Peyer's patch (tissue), 4 donors: ENCODE measurements at regions not wholly inside any gene's neighbourhood (a gene's known extent, or its start where the extent isn't known, plus 50 kb on each side); places are given as distances from the start of the nearest gene placed in this dataset.
"Not testable (repeated sequence)": the region's sequence is repeated elsewhere in the genome, so short reads cannot be mapped to it uniquely, and the experiment has no call there.

Experiments
- DNase-seq, 3 donors: peaks; one replicate each; pipeline ENCODE4 v3.0.0-alpha.2; 2017 to 2019
- H3K27ac ChIP-seq, 4 donors: fragments of 200-600 bp; sonication (generic); one replicate each; pipeline ENCODE4 v1.5.1; 2016 to 2019
- H3K27me3 ChIP-seq, 2 donors: fragments of 200-600 bp; sonication (generic); one replicate each; pipeline ENCODE4 v1.5.1; 2019
- H3K36me3 ChIP-seq, 3 donors: fragments of 200-600 bp; sonication (generic); one replicate each; pipeline ENCODE4 v1.5.1; 2016 to 2019
- H3K4me1 ChIP-seq, 4 donors: fragments of 200-600 bp; sonication (generic); one replicate each; pipeline ENCODE4 v1.5.1; 2016 to 2019
- H3K4me3 ChIP-seq, 4 donors: fragments of 200-600 bp; sonication (generic); 1 replicate in 3 of 4; 2 replicates in 1 of 4; pipeline ENCODE4 v1.5.1; 2016 to 2019; ENCODE audit warnings: mild to moderate bottlenecking in 1 of 4
- H3K9me3 ChIP-seq, 4 donors: fragments of 200-600 bp; sonication (generic); one replicate each; pipeline ENCODE4 v1.5.1; 2016 to 2019; ENCODE audit warnings: mild to moderate bottlenecking in 1 of 4
- POLR2A ChIP-seq, 2 donors: fragments of 450-650 bp; IDR thresholded peaks; one replicate each; pipeline ENCODE4 v1.5.1; 2017; ENCODE audit warnings: antibody characterized with exemption in 2 of 2, mild to moderate bottlenecking in 2 of 2, moderate library complexity in 2 of 2
- TF ChIP-seq, protein P1 (sequence below), 6 experiments: fragments of 450-650 bp in 4 of 6; fragments of 200-600 bp in 2 of 6; sonication (generic) in 1 of 6; IDR thresholded peaks; one replicate each; pipeline ENCODE4 v1.5.1; 2017 to 2019; ENCODE audit warnings: antibody characterized with exemption in 6 of 6, mild to moderate bottlenecking in 3 of 6, moderate library complexity in 1 of 6

DNA sequence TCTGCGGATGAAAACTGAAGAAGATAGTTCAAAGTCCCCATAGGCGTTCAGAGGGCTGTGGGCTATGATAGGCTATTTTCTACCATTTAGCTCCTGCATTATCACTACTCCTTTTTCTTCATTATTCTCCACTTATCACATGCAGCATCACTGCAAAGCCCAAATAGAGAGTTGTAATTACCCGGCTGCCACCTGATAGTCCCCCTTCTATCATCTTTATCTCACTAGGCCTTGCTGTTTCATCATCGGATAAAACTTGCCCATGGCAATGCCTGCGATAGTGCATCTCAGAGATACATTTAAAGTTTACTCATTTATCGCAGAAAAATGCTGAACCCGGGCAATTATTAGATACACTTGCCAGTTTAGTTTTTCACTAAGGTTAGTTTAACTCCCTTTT is 82.9 kb upstream of the SOX21 start:
- no peaks in the 10 kb centered on the region for H3K27me3 ChIP-seq
- H3K9me3 ChIP-seq: no peaks in the 10 kb centered on the region
- H3K4me3 ChIP-seq: no peak overlapping the region
- no peaks in the 10 kb centered on the region for H3K4me1 ChIP-seq
- no peaks in the 10 kb centered on the region for H3K36me3 ChIP-seq
- H3K27ac ChIP-seq: no peak overlapping the region
- DNase-seq: no peak
- TF ChIP-seq POLR2A (IDR thresholded peaks at IDR 0.05): no peak
- TF ChIP-seq, protein P1, sequence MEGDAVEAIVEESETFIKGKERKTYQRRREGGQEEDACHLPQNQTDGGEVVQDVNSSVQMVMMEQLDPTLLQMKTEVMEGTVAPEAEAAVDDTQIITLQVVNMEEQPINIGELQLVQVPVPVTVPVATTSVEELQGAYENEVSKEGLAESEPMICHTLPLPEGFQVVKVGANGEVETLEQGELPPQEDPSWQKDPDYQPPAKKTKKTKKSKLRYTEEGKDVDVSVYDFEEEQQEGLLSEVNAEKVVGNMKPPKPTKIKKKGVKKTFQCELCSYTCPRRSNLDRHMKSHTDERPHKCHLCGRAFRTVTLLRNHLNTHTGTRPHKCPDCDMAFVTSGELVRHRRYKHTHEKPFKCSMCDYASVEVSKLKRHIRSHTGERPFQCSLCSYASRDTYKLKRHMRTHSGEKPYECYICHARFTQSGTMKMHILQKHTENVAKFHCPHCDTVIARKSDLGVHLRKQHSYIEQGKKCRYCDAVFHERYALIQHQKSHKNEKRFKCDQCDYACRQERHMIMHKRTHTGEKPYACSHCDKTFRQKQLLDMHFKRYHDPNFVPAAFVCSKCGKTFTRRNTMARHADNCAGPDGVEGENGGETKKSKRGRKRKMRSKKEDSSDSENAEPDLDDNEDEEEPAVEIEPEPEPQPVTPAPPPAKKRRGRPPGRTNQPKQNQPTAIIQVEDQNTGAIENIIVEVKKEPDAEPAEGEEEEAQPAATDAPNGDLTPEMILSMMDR (IDR thresholded peaks at IDR 0.05): no peak

DNA sequence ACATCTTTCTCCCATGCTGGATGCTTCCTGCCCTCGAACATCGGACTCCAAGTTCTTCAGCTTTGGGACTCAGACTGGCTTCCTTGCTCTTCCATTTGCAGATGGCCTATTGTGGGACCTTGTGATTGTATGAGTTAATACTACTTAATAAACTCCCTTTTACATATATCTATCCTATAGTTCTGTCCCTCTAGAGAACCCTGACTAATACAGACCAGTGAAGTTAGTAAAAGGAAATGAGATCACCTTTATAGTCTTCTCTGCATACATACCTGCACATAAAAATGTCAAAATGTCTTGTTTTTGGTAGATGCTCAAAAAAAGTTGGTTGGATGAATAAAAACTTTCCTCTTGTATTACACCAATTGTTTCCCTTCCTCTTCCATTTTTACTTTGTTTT is 73.9 kb upstream of the SOX21 start:
- DNase-seq, H3K4me1 ChIP-seq: not testable (repeated sequence)

DNA sequence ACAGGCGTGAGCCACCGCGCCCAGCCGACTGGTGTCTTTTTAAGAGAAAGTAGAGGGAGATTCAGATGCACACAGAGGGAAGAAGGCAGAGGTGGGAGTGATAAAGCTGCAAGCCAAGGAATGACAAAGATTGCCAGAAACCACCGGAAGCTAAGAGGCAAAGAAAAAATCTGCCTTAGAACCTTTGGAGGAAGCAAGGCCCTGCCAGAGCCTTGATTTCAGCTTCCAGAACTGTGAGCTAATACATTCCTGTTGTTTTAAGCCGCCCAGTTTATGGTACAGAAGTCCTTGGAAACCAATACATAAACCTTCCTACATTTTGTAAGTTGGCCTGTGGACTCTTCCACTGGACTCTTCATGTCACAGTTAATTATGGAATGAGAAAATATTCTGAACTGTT is 71.7 kb upstream of the SOX21 start:
- Histone ChIP-seq H3K9me3 (no peaks in the 10 kb centered on the region), H3K4me1 (no peaks in the 10 kb centered on the region), H3K36me3 (no peaks in the 10 kb centered on the region), H3K27ac (no peak overlapping the region), H3K4me3 (no peak overlapping the region), H3K27me3 (no peaks in the 10 kb centered on the region)
- TF ChIP-seq, protein P1 (IDR thresholded peaks at IDR 0.05): no peak
- no peak for TF ChIP-seq POLR2A (IDR thresholded peaks at IDR 0.05)
- no peak for DNase-seq

More for the DNA sequence above, 73.9 kb upstream of the SOX21 start:
- H3K27ac ChIP-seq, H3K9me3 ChIP-seq, H3K27me3 ChIP-seq, H3K4me3 ChIP-seq, H3K36me3 ChIP-seq: not testable (repeated sequence)

DNA sequence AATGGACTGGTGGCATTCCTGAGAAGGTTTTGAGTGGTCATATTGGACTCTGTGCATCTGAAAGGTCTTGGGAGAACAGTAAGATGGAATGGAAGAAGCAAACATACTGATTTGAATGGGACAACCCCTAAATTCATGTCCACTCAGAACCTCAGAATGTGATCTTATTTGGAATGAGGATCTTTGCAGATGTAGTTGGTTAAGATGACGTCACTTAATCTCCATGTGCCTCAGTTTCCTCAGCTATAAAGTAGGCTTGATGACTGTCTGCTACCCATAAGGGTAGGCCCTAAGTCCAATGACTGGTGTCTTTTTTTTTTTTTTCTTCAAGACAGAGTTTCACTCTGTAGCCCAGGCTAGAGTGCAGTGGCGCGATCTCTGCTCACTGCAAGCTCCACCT is 71.1 kb upstream of the SOX21 start:
- no peaks in the 10 kb centered on the region for H3K27me3 ChIP-seq
- no peak overlapping the region for H3K4me3 ChIP-seq
- H3K27ac ChIP-seq: no peak overlapping the region
- TF ChIP-seq, protein P1 (IDR thresholded peaks at IDR 0.05): no peak
- no peak for TF ChIP-seq POLR2A (IDR thresholded peaks at IDR 0.05)
- H3K9me3 ChIP-seq: no peaks in the 10 kb centered on the region
- H3K4me1 ChIP-seq: no peaks in the 10 kb centered on the region
- no peaks in the 10 kb centered on the region for H3K36me3 ChIP-seq
- DNase-seq: no peak

DNA sequence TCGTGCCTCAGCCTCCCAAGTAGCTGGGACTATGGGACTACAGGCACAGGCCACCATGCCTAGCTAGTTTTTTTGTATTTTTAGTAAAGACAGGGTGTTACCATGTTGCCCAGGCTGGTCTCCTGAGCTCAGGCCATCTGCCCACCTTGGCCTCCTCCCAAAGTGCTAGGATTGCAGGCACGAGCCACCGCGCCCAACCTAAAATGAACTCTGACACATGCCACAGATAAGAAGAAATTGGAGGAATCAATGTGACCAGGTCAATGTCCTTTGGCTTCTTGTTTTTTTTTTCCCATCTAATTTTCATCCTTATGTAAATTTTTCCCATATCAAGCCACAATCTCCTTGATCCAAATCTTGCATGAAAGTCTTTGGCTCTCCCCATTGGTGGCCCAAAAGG is 68.1 kb upstream of the SOX21 start:
- H3K27ac ChIP-seq: no peak overlapping the region
- no peaks in the 10 kb centered on the region for H3K9me3 ChIP-seq
- DNase-seq: no peak
- H3K4me3 ChIP-seq: no peak overlapping the region
- H3K4me1 ChIP-seq: no peaks in the 10 kb centered on the region
- no peaks in the 10 kb centered on the region for H3K27me3 ChIP-seq
- no peaks in the 10 kb centered on the region for H3K36me3 ChIP-seq
- TF ChIP-seq POLR2A (IDR thresholded peaks at IDR 0.05): no peak
- TF ChIP-seq, protein P1 (IDR thresholded peaks at IDR 0.05): no peak

DNA sequence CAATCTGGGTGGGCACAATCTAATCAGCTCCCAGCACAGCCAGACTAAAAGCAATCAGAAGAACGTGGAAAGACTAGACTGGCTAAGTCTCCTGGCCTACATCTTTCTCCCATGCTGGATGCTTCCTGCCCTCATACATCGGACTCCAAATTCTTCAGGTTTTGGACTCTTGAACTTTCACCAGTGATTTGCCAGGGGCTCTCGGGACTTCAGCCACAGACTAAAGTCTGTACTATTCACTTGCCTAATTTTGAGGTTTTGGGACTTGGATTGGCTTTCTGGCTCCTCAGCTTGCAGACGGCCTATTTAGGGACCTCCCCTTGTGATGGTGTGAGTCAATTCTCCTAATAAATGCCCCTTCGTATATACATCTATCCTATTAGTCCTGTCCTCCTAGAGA is 66.6 kb upstream of the SOX21 start:
- no peaks in the 10 kb centered on the region for H3K27me3 ChIP-seq
- DNase-seq: no peak
- TF ChIP-seq, protein P1 (IDR thresholded peaks at IDR 0.05): no peak
- TF ChIP-seq POLR2A (IDR thresholded peaks at IDR 0.05): no peak
- no peak overlapping the region for H3K27ac ChIP-seq
- no peaks in the 10 kb centered on the region for H3K9me3 ChIP-seq
- no peaks in the 10 kb centered on the region for H3K36me3 ChIP-seq
- H3K4me1 ChIP-seq: no peaks in the 10 kb centered on the region
- H3K4me3 ChIP-seq: no peak overlapping the region
